ENCODE measurements at regions not wholly inside any gene's neighbourhood (a gene's known extent, or its start where the extent isn't known, plus 50 kb on each side); places are given as distances from the start of the nearest gene placed in this dataset.

- Histone ChIP-seq H3K4me3 (replicated peaks in 1 of 2; ENCODE audit: low read depth in 1 of 2, low read length in 2 of 2) (no peak overlapping the region), H3K36me3 (ENCODE audit: control insufficient read depth in 1 of 2, insufficient read depth in 2 of 2, low read length in 2 of 2) (no peaks in the 10 kb centered on the region), H3K9me3 (ENCODE audit: control insufficient read depth in 1 of 2, insufficient read depth in 1 of 2, low read depth in 1 of 2, low read length in 2 of 2) (peaks cover 6 to 21% of the 10 kb centered on the region in 2 experiments; a peak in 2 of 4 replicates), H3K9ac (ENCODE audit: low read length) (no peak overlapping the region), H3K27ac (ENCODE audit: low read depth, low read length) (no peak overlapping the region), H3K4me1 (ENCODE audit: control insufficient read depth in 1 of 2, insufficient read depth in 2 of 2, low read length in 2 of 2) (no peaks in the 10 kb centered on the region), H3K4me2 (ENCODE audit: low read length) (no peak overlapping the region), H4K20me1 (ENCODE audit: insufficient read depth) (no peaks in the 10 kb centered on the region), H3K79me2 (ENCODE audit: insufficient read depth, low read length) (no peaks in the 10 kb centered on the region), H3K9me2 (ENCODE audit: insufficient read depth) (no peaks in the 10 kb centered on the region), H3K27me3 (ENCODE audit: insufficient read depth, low read length) (no peaks in the 10 kb centered on the region), H2AFZ (ENCODE audit: low read depth, low read length, poor library complexity, severe bottlenecking) (no peak overlapping the region)
- no peak for ATAC-seq
- intact Hi-C loops (cut with micrococcal nuclease), result no loop called here
- RAD21 ChIA-PET (ENCODE audit: low non-redundant PET in 1 of 2, low total read pairs in 2 of 2, uncharacterized antibody in 2 of 2, unreplicated experiment in 2 of 2), result no interaction called here
- CTCF ChIA-PET, result no interaction called here
- no TSS peak for BruUV-seq (replicated peaks)
- POLR2A ChIA-PET, result no interaction called here
- no peak for DNase-seq (ENCODE audit: low read depth, low spot score)
- TF ChIP-seq EZH2phosphoT487 (IDR thresholded peaks at IDR 0.05; ENCODE audit: borderline replicate concordance) (no peak), JUND (IDR thresholded peaks at IDR 0.05) (no peak), ZFX (IDR thresholded peaks at IDR 0.05) (no peak), CEBPB (IDR thresholded peaks at IDR 0.05; ENCODE audit: low read depth) (no peak), CBX3 (IDR thresholded peaks at IDR 0.05; ENCODE audit: low read depth) (no peak), EGR1 (IDR thresholded peaks at IDR 0.05; ENCODE audit: low read depth) (no peak), ZNF274 (IDR thresholded peaks at IDR 0.05; ENCODE audit: low read depth, low read length) (no peak), SRF (IDR thresholded peaks at IDR 0.05; ENCODE audit: low read depth) (no peak), POLR2AphosphoS5 (IDR thresholded peaks at IDR 0.05; ENCODE audit: low read depth, low read length) (no peak), FOSL1 (IDR thresholded peaks at IDR 0.05; ENCODE audit: low read depth) (no peak), YY1 (IDR thresholded peaks at IDR 0.05; ENCODE audit: extremely low read depth, insufficient replicate concordance, low read depth, low read length) (no peak), SP1 (IDR thresholded peaks at IDR 0.05; ENCODE audit: low read depth) (no peak), CTCF (IDR thresholded peaks at IDR 0.05 in 2 of 3, conservative IDR thresholded peaks at IDR 0.05 in 1 of 3; ENCODE audit: borderline replicate concordance in 1 of 3, insufficient read depth in 1 of 3, low read depth in 2 of 3, low read length in 2 of 3) (no peak), EZH2 (IDR thresholded peaks at IDR 0.05) (no peak)
- TF ChIP-seq, protein P1, sequence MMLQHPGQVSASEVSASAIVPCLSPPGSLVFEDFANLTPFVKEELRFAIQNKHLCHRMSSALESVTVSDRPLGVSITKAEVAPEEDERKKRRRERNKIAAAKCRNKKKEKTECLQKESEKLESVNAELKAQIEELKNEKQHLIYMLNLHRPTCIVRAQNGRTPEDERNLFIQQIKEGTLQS (IDR thresholded peaks at IDR 0.05), result no peak
- TF ChIP-seq, protein P2, sequence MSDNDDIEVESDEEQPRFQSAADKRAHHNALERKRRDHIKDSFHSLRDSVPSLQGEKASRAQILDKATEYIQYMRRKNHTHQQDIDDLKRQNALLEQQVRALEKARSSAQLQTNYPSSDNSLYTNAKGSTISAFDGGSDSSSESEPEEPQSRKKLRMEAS (IDR thresholded peaks at IDR 0.05), result no peak
These were observed 57.9 kb downstream of the FZD10 start for GRCh38 chr12:130219929-130220705.

All from HCT116 (cell line).